NCI-H2171 treated with DMSO at 0.1 percent for 48 hours (cell line): ENCODE measurements at regions not wholly inside any gene's neighbourhood (a gene's known extent, or its start where the extent isn't known, plus 50 kb on each side); places are given as distances from the start of the nearest gene placed in this dataset.
A peak's percentile ranks its signal among the peaks of the same experiment; 100 is the strongest.

Source experiments
- DNase-seq: peaks from one replicate; lab custom pipeline; 2025; lab: John Stamatoyannopoulos, UW

DNA sequence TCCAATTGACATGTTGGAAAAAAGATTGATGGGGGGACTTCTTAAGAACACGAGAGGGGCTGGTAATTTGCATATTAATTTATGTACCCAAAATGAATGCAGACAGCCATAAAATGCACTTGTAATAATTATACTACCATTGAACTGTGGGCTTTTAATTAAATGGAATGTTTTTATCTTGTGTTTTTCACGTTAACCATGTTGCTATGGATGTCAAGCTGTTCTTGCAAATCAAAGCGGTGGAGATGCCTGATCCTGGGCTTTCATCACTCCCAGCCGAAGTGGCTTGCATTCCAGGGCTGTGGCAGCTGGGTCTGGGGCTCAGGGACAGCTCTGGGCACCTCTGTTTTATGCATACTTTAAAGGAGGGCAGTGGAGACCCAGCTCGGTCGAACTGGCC, 179.4 kb upstream of the TMTC4 start:
- DNase-seq, result no peak

DNA sequence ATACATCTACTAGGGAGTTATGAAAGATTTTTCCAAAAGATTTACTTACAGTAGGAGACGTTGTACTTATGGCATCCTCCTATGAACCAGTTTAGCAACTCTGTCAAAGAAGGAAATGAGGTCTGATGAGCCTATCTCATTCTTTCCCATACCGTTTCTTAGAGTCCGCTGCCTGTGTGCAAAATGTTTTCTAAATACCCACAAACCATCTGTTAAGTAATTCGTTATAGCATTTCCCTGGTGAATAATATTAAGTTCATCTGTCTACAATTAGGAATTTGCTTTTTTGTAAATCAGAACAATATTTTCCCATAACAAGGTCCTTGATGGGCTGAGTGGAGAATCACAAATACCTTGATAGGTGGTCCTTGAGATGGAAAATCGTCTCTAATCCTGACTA, 178.8 kb upstream of the TMTC4 start:
- peak; percentile 34 for DNase-seq

DNA sequence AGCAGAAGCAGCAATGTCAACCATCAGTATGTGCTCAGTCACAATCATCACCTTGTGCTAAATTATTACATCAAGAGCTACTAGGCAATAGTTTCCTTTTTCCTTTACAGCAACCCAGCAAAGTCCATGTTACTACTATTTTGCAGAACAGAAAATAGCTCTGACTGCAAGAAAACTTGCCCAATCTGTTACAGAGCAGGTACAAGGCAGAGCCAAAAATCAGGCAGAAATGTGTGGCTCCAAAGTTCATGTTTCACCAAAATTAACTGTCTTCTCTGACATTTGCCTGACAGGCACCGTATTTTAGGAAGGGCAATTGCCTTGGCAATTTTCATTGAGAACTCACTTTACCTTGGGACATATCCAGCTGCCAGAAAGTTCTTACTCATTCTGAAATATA, 177.6 kb upstream of the TMTC4 start:
- DNase-seq, result no peak

DNA sequence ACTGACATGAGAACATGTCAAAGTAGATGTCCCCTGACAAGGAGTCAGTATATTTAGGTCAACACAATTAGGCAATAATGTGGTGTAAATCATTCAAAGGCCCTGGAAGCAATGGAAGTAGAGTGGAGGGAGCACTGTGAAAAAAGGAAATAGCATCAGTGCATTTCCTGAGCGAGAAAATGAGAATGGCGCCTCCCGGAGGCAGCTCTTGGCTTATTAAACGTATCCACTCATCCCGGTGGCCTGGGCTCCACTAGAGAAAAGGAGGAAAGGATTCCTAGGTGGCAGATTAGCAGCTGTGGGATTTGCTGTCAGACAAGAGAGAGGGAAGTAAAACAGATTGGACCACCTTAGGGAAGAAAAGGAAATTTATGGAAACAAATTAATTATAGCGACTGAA, 173.7 kb upstream of the TMTC4 start:
- DNase-seq, result no peak

DNA sequence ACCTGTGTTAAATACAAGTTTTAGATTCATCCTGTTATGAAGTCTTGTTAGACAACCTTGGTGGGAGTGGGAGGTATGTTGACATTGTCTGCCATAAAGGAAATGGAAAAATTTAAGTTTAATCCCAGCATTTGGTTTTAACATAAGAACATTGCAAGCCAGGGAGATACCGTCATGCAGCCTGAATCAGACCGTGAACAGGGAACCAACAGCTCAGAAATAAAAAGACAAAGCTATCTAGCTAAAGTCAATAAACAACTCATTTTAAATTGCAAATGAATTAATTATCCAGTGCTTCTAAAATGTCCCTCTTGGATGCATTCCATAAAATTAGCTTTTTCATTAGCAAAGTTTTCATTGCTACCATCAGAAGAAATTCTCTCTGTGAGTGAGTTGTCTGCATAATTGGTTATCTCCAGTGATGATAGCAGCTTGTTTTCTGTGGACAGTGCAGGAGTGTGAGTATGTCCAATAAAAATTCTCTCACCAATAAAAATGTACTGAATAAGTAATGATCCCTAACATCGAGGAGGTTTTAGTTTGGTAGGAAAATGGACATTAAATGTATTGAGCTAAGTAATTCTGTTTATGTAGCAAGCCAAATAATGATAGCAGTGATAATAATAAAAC, 170.6 kb upstream of the TMTC4 start:
- DNase-seq, result no peak

DNA sequence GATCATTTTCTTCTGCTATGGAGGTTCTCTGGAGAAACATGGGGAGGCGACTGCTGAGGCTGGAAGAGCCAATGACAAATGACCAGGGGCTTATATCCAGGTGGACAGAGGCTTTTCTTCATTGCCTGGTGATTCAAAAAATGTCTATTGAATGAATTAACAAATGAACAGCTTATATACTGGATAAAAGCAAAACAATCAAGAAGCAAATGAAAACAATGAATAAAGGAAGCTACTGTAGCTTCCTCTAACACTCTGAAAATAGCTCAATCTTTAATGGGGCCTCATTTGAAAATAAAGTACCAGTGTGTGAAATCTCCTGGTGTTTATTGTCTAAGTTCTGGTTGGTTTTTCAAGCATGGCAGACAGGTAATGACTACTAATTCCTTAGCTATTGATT, 167.5 kb upstream of the TMTC4 start:
- no peak for DNase-seq

DNA sequence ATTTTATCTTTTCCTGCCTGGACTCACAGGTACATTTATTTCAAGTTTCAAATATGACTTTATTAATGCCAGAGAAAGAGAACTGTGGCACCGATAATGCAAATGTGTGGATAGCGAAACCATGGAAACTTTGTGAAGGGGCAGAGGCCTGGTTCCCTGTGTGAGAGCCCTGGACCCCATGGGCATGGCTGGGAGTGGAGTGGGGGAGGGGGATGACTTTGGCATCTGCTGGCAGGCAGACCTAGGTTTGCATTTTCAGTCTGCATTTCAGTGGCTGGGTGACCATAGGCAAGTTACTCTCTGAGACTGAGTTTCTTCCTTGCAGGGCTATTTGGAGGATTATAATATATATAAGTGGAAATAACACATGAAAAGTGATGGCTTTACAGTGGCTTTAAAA, 163.8 kb upstream of the TMTC4 start:
- no peak for DNase-seq

DNA sequence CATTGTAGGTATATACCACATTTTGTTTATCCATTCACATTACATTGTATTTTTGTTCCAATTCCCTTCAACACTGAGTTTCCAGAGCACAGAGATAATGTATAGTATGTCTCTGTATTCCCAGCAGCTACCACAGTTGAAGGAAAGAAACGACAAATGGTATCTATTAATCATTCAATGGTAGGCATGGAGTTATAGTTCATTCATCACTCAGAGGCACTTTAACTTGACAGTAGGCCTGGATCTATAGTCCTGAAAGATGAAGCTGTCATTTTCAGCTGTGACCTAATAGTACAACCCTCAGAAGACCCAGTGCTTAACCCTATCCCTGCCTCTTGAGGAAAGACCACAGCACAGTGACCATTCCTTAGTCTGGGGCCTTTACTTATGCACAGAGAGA, 163.0 kb upstream of the TMTC4 start:
- no peak for DNase-seq

DNA sequence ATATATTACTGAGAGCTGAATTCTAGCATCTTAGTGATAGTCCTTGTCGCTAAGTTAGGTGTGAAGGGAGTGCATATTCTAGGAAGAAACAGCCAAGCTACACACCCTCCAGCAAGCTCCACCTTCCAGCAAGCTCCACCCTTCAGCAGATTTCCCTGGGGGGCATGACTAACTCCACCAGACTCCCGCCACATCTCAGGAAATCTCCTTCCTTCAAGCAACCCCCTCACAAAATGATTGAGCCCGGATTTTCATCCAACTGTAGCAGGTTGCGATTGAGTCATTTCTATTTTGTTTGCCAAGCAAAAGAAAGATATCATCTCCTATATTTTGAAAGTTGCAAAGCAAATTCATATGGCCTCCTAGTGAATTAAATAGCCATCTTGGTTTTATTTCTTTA, 162.1 kb upstream of the TMTC4 start:
- DNase-seq, result peak; percentile 8

DNA sequence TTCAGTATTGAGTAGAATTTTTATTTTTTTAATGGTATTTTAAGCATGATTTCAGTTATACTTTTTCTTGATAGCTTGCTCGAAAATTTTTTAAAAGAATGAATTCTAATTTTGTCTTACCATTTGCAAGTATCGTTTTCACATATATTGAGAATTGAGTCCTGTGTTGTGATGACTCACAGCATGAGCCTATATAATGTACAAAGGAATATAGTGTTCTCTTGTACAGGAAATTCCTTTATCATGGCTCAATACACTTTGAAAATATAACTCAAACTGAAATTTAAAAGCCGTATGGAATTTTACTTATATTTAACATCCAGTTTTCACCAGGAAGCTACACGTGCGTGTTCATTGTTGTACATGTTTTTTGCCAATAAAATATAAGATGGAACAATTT, 161.1 kb upstream of the TMTC4 start:
- DNase-seq, result no peak

DNA sequence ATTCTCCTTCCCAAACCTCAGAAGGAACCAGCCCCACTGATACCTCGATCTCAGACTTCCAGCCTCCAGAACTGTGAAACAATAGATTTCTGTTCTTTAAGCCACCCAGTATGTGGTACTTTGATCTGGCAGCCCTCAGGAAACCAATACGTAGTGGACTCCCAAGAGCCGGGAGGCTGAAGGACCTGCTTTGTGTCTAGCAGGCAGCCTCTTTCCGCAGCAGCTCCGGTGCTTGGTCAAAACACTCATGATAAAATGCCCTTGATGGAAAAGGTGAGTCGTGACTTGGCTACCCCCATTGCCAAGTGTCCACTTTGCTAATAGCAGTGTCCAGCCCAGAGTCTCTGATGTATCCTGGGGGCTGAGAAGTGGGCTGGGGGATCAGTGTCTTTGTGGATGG, 158.8 kb upstream of the TMTC4 start:
- DNase-seq, result no peak

DNA sequence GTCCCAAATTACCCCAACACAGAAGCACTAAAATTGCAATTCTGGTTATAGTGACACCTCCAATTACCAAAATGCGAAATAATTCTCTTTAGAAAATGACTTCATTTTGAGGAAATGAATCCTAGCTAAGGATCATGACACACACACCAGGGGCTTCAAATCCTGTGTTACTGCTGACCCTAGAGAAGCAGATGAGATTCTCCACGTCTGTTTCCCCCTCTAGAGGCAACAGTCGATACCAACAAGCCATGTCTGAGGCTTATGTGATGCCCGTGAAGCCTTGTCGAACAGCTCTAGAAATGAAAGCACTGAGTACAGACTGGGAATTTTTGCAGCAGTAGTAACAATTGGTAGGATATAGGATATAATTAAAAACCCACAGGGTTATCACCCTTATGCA, 153.6 kb upstream of the TMTC4 start:
- DNase-seq, result no peak

DNA sequence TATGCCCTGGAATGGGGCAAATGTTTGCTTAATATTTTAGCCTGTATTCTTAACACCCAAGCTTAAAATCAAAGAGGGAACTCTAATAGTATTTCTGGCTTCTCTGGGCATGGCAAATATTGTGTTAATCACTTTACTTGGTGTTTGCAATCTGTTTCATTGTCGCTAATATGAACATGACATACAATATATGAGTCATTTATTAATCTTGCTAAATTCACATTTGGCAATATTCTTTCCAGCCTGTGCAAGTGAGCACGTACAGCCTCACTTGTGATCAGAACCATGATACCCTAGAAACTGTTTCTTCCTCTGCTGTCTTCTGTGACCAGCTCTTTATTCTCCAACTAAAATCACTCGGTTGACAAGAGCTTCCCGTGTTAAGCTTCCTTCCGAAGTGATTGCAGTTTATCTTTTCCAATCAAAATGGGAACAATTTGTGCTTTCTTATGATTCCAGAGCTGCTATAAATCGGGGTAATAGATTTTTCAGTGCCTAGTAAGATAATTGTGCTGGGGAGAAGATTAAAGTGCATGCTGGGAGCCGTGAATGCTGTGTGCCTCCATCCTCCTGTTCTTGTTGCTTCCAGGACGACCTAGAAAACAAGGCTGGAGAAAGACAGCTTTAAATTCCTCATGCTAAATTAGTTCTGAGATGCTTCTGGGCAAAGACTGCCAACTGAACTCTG, 153.0 kb upstream of the TMTC4 start:
- no peak for DNase-seq

DNA sequence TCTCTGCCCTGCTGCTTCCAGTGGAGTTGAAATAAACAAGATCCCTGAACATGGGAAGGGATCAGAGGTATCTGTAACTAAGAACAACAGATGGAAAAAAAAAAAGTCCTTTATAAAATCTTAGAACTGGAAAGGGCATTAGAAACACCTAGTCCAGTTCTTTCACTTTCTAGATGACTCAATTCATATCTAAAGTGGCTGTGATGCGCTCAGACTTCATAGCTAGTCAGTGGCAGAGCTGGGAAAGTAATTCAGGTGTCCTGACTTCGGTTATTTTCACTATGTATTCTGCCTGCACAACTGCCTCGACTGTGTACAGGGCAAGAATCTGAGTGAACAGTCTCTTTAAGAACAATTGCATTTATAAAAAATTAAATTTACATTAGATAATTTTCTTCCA, 151.8 kb upstream of the TMTC4 start:
- no peak for DNase-seq

DNA sequence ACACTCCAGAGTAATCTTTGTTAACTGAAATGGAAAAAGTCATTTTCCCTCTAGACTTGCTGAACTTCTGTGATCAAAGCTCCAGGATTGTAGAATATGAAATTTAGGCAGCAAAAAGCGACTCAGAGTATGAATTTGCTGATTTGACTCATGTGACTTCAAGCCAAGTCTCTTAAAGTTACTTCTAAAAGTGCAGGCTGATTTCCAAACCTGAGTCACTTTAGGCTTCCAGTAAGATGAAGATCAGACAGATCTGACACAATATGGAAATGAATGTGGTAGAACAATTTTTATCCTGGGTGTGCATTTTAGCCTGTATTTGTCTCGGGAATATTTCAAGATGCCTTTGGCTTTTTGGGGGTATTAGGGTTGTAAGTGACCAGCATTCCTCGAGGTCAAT, 151.0 kb upstream of the TMTC4 start:
- DNase-seq, result no peak

DNA sequence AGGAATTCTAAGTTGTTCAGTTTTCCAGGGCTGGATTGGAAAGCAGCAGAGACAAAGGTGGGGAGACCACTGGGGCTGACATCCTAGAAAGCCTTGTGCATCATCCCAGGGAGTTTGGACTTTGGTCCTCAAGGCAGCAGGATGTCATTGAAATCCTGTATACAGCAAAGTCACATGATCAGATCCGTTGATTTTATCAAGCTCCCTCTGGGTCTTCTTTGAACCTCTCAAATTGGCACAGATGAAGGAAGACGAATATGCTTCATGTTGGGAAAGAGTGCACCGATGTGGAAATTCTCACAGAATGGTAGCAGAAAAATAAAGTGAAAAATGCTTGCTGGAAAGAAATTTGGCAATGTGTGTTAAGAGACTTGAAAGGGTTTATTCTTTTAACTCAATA, 149.8 kb upstream of the TMTC4 start:
- no peak for DNase-seq

DNA sequence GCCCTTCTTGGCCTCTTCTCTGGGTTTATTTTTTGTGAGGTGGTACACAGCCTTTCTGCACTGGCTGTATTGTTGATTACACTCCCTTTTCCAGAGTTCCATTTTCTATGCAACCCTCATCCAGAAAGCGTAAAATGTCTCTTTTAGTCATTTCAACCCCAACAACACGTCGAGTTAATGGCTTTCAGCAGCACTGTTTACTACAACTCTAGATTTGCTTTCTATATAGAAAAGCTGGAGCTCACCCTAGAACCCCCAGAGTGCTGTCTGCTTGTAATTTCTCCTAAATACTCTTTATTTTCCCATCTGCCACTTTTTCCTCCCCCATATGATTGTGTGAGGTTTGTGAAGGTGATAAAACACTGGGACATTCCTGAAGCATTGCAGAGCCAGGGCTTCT, 148.9 kb upstream of the TMTC4 start:
- DNase-seq, result no peak

DNA sequence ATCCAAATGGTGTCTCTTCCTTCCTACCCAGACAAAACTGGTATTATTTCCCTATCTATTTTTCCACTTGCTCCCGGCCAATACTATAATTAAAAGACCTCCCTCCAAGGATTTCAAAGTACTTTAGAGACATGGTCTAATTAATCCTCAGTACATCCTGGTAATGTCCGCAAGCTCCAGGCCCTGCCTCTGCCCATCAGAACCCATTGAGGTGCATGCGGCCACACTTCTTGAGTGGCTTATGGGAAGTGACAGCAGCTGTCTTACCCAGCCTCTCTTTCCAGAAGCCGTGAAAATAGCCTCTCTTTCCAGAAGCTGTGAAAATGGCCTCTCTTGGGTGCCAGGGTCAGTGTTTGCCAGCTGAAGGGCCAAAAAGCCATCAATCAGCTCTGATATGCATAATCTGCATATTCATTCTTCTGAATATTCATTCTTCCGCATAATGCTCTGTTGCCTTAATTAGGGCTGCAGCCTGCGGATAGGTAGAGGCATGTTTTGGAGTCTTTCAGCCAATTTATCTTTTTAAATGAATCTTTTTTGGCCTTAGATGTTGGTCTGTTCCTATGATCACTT, 148.4 kb upstream of the TMTC4 start:
- DNase-seq, result no peak

DNA sequence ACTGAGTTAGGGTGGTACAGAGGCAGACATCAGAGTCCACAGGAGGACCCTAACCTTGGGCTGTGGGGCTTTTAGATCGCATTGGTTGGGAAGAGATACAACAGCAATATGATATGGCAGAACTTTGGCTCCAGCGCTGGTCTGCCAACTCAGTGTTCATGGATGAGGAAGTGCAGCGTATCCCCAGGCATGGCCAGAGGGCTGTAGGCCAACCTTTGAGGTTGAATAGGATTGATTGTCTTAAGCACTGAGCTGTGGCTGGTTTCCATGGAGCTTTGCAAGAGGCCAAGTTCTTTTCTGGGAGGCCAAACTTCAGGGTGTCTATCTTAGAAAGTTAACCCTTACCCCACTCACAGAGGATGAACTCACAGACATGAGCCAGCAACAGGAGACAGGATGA, 144.1 kb upstream of the TMTC4 start:
- DNase-seq, result no peak

DNA sequence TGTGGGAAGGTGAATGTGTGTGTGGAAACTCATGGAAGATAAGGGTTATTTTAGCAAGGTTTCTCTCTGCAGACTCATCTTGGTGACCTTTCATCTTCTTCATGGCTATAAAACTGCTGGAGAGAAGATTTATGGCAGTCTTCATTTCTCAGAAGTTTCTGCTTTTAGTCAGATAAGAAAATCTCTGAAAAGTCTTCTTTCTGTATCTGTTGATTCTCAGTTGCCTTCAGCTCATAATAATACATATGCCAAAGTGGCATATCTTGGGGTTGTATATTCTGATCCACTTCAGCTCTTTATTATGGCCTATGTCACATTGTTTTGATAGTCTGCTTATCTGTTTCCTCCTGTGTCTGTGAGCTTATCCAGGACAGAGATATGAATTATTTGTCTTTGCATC, 143.3 kb upstream of the TMTC4 start:
- DNase-seq, result no peak

DNA sequence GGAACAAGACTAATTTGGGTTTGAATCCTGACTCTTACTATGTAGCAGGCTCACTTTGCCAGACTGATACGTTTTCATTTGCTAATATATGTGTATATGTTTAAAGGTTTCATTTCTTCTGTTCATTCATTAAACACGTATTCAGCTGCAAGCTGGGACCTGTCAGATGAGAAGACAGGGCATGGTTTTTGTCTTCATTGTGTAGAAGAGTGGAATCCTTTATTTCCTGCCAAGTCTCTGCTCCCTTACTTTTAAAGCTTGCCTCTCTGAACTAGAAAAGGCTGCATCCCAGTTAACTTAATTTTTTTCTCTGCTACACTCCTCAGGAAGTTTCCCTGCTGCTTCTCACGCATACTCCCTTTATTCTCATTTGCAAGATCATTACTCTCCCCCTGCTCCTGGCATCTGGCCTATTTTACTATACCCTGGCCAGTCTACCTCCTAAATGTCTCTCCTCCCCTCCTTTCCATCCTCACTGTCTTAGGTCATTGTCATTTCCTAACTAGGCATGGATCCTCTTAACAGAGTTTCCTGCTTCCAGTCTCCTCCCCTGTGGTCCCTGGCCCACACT, 141.0 kb upstream of the TMTC4 start:
- no peak for DNase-seq

DNA sequence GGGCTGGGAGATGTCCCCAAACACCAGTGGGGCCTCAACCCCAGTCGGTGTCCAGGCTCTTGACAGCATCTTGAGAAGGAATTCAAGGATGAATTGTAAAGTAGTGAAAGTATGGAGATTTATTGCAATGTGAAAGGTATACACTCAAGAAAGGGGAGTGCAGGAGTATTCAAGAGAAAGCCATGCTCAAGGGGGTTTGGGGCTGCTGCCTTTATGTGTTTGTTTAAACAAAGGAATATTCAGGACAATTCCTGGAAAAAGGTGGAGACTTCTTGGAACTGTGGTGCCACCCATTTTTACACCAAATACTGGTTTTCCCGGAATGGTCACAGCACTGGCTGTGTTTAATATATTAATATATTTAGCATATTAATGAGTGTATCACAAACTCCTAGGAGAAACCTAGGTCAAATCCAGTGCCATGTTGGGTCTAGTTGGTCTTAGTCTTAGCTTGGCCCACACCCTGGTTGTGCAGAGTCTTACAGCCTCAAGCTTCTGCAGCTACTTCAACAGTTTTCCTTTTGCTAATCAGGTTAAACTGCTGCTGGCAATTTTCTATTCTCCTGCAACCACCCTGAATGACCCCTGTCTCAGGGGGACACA, 138.5 kb upstream of the TMTC4 start:
- no peak for DNase-seq

DNA sequence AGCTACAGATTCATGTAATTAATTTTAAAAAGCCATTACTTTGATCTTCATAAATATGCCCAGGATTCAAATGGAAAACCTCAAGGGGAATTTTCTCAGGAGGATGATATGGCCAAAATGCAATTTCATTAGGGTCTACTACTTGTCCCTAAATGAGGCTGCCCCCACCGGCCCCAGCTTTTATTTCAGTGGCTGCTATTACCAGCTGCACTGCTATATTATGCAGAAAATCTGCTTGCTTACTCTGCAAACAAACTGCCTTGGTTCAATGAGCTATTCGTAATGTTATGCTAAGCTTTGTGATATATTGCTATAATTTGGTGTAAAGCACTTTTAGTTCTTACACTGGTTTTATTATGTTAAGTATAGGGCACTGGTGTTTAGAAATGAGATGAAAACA, 137.3 kb upstream of the TMTC4 start:
- no peak for DNase-seq
